Osteoblast (primary cell): ENCODE measurements at regions not wholly inside any gene's neighbourhood (a gene's known extent, or its start where the extent isn't known, plus 50 kb on each side); places are given as distances from the start of the nearest gene placed in this dataset.

Experiments
- DNase-seq: peaks from one replicate; pipeline ENCODE4 v3.0.0; 2011; ENCODE audit warnings: low spot score, mixed read lengths; ENCODE audit not compliant: insufficient read length; ENCODE audit errors: missing footprints
- H2AFZ ChIP-seq: 2 replicates; pipeline ENCODE4 v1.6.0; 2011; ENCODE audit warnings: mild to moderate bottlenecking, low read length
- H3K27ac ChIP-seq: 2 replicates; pipeline ENCODE4 v1.5.1; 2011; ENCODE audit warnings: mild to moderate bottlenecking, low read depth, low read length, moderate library complexity
- H3K27me3 ChIP-seq: 2 replicates; pipeline ENCODE4 v1.6.0; 2012; ENCODE audit warnings: mild to moderate bottlenecking, control low read depth, inconsistent platforms, low read length, moderate library complexity; ENCODE audit not compliant: insufficient read depth
- H3K36me3 ChIP-seq: 2 replicates; pipeline ENCODE4 v1.5.1; 2011; ENCODE audit warnings: mild to moderate bottlenecking, low read length, control low read depth, moderate library complexity; ENCODE audit not compliant: insufficient read depth
- H3K4me1 ChIP-seq: 2 replicates; pipeline ENCODE4 v1.5.1; 2011; ENCODE audit warnings: mild to moderate bottlenecking, low read length, control low read depth, moderate library complexity; ENCODE audit not compliant: insufficient read depth
- H3K4me2 ChIP-seq: 2 replicates; pipeline ENCODE4 v1.6.0; 2011; ENCODE audit warnings: mild to moderate bottlenecking, low read length; ENCODE audit not compliant: insufficient read depth
- H3K4me3 ChIP-seq: fragments of 200-600 bp; sonication (generic); 3 replicates; pipeline ENCODE4 v1.5.1; 2012; ENCODE audit warnings: mild to moderate bottlenecking, low read length, inconsistent platforms; ENCODE audit not compliant: insufficient read depth
- H3K79me2 ChIP-seq: 2 replicates; pipeline ENCODE4 v1.6.0; 2012; ENCODE audit warnings: mild to moderate bottlenecking, low read length, control low read depth, inconsistent platforms; ENCODE audit not compliant: insufficient read depth
- H3K9me3 ChIP-seq: 2 replicates; pipeline ENCODE4 v1.5.1; 2011; ENCODE audit warnings: low read depth, low read length, control low read depth
- H4K20me1 ChIP-seq: 2 replicates; pipeline ENCODE4 v1.6.0; 2012; ENCODE audit warnings: mild to moderate bottlenecking, low read length, control low read depth; ENCODE audit not compliant: insufficient read depth
- CTCF ChIP-seq: IDR thresholded peaks from 2 replicates; pipeline ENCODE4 v1.5.1; 2011; ENCODE audit warnings: mild to moderate bottlenecking, low read depth, low read length, moderate library complexity; ENCODE audit errors: extremely low read depth

- Histone ChIP-seq H3K27ac (no peak overlapping the region), H3K9me3 (no peaks in the 10 kb centered on the region), H3K4me2 (no peak overlapping the region), H3K36me3 (no peaks in the 10 kb centered on the region), H2AFZ (no peak overlapping the region), H4K20me1 (no peaks in the 10 kb centered on the region), H3K27me3 (no peaks in the 10 kb centered on the region), H3K79me2 (no peaks in the 10 kb centered on the region), H3K4me3 (no peak overlapping the region), H3K4me1 (peaks cover 7% of the 10 kb centered on the region)
- DNase-seq = no peak
- TF ChIP-seq CTCF = no peak
Observed at GRCh38 chr10:77699080-77699645, 61.6 kb upstream of the KCNMA1 start.

GRCh38 chr10:77698267-77698931, 60.8 kb upstream of the KCNMA1 start:
- Histone ChIP-seq H3K4me2 (no peak overlapping the region), H3K4me3 (no peak overlapping the region), H3K36me3 (no peaks in the 10 kb centered on the region), H4K20me1 (no peaks in the 10 kb centered on the region), H3K27me3 (no peaks in the 10 kb centered on the region), H2AFZ (no peak overlapping the region), H3K27ac (no peak overlapping the region), H3K79me2 (no peaks in the 10 kb centered on the region), H3K4me1 (peaks cover 7% of the 10 kb centered on the region), H3K9me3 (no peaks in the 10 kb centered on the region)
- no peak for DNase-seq
- no peak for TF ChIP-seq CTCF

GRCh38 chr10:77696584-77696983, 59.0 kb upstream of the KCNMA1 start:
- Histone ChIP-seq H3K4me3 (no peak overlapping the region), H3K4me1 (no peaks in the 10 kb centered on the region), H3K4me2 (no peak overlapping the region), H3K27me3 (peaks cover under 1% of the 10 kb centered on the region), H3K9me3 (no peaks in the 10 kb centered on the region), H4K20me1 (no peaks in the 10 kb centered on the region), H3K79me2 (no peaks in the 10 kb centered on the region), H2AFZ (no peak overlapping the region), H3K27ac (no peak overlapping the region), H3K36me3 (no peaks in the 10 kb centered on the region)
- no peak for DNase-seq
- TF ChIP-seq CTCF = no peak

- no peaks in the 10 kb centered on the region for H3K36me3 ChIP-seq
- H3K27me3 ChIP-seq = peaks cover 13% of the 10 kb centered on the region
- H3K4me1 ChIP-seq = no peaks in the 10 kb centered on the region
- H3K4me2 ChIP-seq = no peak overlapping the region
- no peak overlapping the region for H3K27ac ChIP-seq
- no peaks in the 10 kb centered on the region for H3K79me2 ChIP-seq
- no peak for DNase-seq
- no peak overlapping the region for H2AFZ ChIP-seq
- H3K9me3 ChIP-seq = no peaks in the 10 kb centered on the region
- no peaks in the 10 kb centered on the region for H4K20me1 ChIP-seq
- no peak for TF ChIP-seq CTCF
- no peak overlapping the region for H3K4me3 ChIP-seq
Observed at GRCh38 chr10:77695186-77695585, 57.6 kb upstream of the KCNMA1 start.
